ENCODE measurements at regions not wholly inside any gene's neighbourhood (a gene's known extent, or its start where the extent isn't known, plus 50 kb on each side); places are given as distances from the start of the nearest gene placed in this dataset.

DNA sequence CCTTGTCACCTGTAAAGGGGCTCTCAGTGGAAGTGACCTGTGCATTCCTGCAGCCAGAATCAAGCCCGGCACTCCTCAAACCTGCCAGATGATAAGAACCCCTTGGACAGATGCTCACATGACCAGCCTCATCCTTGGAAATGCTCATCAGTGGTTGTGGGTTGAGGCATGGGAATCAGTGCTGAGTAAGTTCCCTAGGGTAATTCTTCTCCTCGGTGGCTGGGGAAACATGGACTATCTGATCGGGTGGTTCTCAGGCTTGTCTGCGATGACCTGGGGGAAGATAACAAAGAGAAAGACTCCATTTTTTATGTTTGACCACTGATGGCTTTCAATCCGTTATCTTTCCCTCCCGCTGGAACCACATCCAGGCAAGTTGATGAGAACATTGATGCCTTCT is 84.0 kb downstream of the SPP2 start:
- ChIA-PET POLR2A (no interaction called here), RAD21 (ENCODE audit: low non-redundant PET in 1 of 2, low total read pairs in 2 of 2, uncharacterized antibody in 2 of 2, unreplicated experiment in 2 of 2) (interaction anchor here in 1 of 2 experiments (0.5 kb wide), 1 partner anchor 307 kb away, joined by 8 read pairs; no protein-coding TSS in a partner anchor), CTCF (interaction anchor here (1.4 kb wide), 1 partner anchor 117 kb away, joined by 3 read pairs; no protein-coding TSS in a partner anchor)
- intact Hi-C loops (cut with micrococcal nuclease): loop anchor here (10.0 kb wide), 1 partner anchor 290 kb away; no protein-coding TSS in a partner anchor
- no TSS peak for BruUV-seq (replicated peaks)
- H3K4me3 ChIP-seq (replicated peaks in 1 of 2; ENCODE audit: low read depth in 1 of 2, low read length in 2 of 2): no peak overlapping the region
- no peaks in the 10 kb centered on the region for H3K9me2 ChIP-seq (ENCODE audit: insufficient read depth)
- H3K79me2 ChIP-seq (ENCODE audit: insufficient read depth, low read length): no peaks in the 10 kb centered on the region
- H3K27ac ChIP-seq (ENCODE audit: low read depth, low read length): no peak overlapping the region
- H3K27me3 ChIP-seq (ENCODE audit: insufficient read depth, low read length): no peaks in the 10 kb centered on the region
- no peak for TF ChIP-seq EZH2phosphoT487 (IDR thresholded peaks at IDR 0.05; ENCODE audit: borderline replicate concordance)
- TF ChIP-seq POLR2A (IDR thresholded peaks at IDR 0.05; ENCODE audit: borderline replicate concordance, extremely low read depth, insufficient read depth, insufficient read length): no peak
- TF ChIP-seq ZNF274 (IDR thresholded peaks at IDR 0.05; ENCODE audit: low read depth, low read length): no peak
- TF ChIP-seq REST (IDR thresholded peaks at IDR 0.05; ENCODE audit: low read depth): no peak
- TF ChIP-seq JUND (IDR thresholded peaks at IDR 0.05): no peak
- no peak for TF ChIP-seq TCF7L2 (IDR thresholded peaks at IDR 0.05; ENCODE audit: borderline replicate concordance, extremely low read depth, insufficient read depth, insufficient read length)
- TF ChIP-seq CBX3 (IDR thresholded peaks at IDR 0.05; ENCODE audit: low read depth): no peak
- TF ChIP-seq SRF (IDR thresholded peaks at IDR 0.05; ENCODE audit: low read depth): no peak
- no peak for TF ChIP-seq CTCF (IDR thresholded peaks at IDR 0.05 in 2 of 3, conservative IDR thresholded peaks at IDR 0.05 in 1 of 3; ENCODE audit: borderline replicate concordance in 1 of 3, insufficient read depth in 1 of 3, low read depth in 2 of 3, low read length in 2 of 3)
- TF ChIP-seq YY1 (IDR thresholded peaks at IDR 0.05; ENCODE audit: extremely low read depth, insufficient replicate concordance, low read depth, low read length): no peak
- no peak for TF ChIP-seq ATF3 (IDR thresholded peaks at IDR 0.05)
- TF ChIP-seq, protein P1, sequence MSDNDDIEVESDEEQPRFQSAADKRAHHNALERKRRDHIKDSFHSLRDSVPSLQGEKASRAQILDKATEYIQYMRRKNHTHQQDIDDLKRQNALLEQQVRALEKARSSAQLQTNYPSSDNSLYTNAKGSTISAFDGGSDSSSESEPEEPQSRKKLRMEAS (IDR thresholded peaks at IDR 0.05): no peak
- no peaks in the 10 kb centered on the region for H3K9me3 ChIP-seq (ENCODE audit: control insufficient read depth in 1 of 2, insufficient read depth in 1 of 2, low read depth in 1 of 2, low read length in 2 of 2)
- no peak overlapping the region for H3K9ac ChIP-seq (ENCODE audit: low read length)
- H3K36me3 ChIP-seq (ENCODE audit: control insufficient read depth in 1 of 2, insufficient read depth in 2 of 2, low read length in 2 of 2): no peaks in the 10 kb centered on the region
- DNase-seq (ENCODE audit: low read depth, low spot score) (no peak), ATAC-seq (no peak)
- no peak overlapping the region for H2AFZ ChIP-seq (ENCODE audit: low read depth, low read length, poor library complexity, severe bottlenecking)
- peaks cover 8 to 29% of the 10 kb centered on the region in 2 experiments; a peak in 3 of 4 replicates for H3K4me1 ChIP-seq (ENCODE audit: control insufficient read depth in 1 of 2, insufficient read depth in 2 of 2, low read length in 2 of 2)
- H4K20me1 ChIP-seq (ENCODE audit: insufficient read depth): no peaks in the 10 kb centered on the region
- no peak overlapping the region for H3K4me2 ChIP-seq (ENCODE audit: low read length)

All from HCT116 (cell line).